DOHH2 (cell line): ENCODE measurements at regions not wholly inside any gene's neighbourhood (a gene's known extent, or its start where the extent isn't known, plus 50 kb on each side); places are given as distances from the start of the nearest gene placed in this dataset.
"Not testable (repeated sequence)": the region's sequence is repeated elsewhere in the genome, so short reads cannot be mapped to it uniquely, and the experiment has no call there.

Experiments
- H3F3A ChIP-seq: fragments of 200-600 bp; sonication (generic), shearing (Covaris generic); 2 replicates; pipeline ENCODE4 v1.6.0; 2016; ENCODE audit warnings: antibody characterized with exemption, mild to moderate bottlenecking; ENCODE audit not compliant: control insufficient read depth, insufficient read depth
- H3K27ac ChIP-seq: fragments of 200-600 bp; sonication (generic); 2 replicates; pipeline ENCODE4 v1.5.1; 2014; ENCODE audit warnings: low read depth, mild to moderate bottlenecking, low read length, moderate library complexity
- H3K27me3 ChIP-seq: fragments of 200-600 bp; sonication (generic); 2 replicates; pipeline ENCODE4 v1.6.1; 2014; ENCODE audit warnings: mild to moderate bottlenecking, low read length, mixed read lengths; ENCODE audit not compliant: control insufficient read depth
- H3K36me3 ChIP-seq: fragments of 200-600 bp; sonication (generic); 2 replicates; pipeline ENCODE4 v1.6.1; 2014; ENCODE audit warnings: mild to moderate bottlenecking, low read length, moderate library complexity, mixed read lengths; ENCODE audit not compliant: control insufficient read depth
- H3K4me1 ChIP-seq: fragments of 200-600 bp; sonication (generic); 2 replicates; pipeline ENCODE4 v1.6.1; 2014; ENCODE audit warnings: mild to moderate bottlenecking, low read length, mixed read lengths; ENCODE audit not compliant: control insufficient read depth
- H3K4me2 ChIP-seq: fragments of 200-600 bp; sonication (generic); 2 replicates; pipeline ENCODE4 v1.6.0; 2014; ENCODE audit warnings: mild to moderate bottlenecking, low read length, moderate library complexity
- H3K4me3 ChIP-seq: fragments of 200-600 bp; sonication (generic); 2 replicates; pipeline ENCODE4 v1.5.1; 2014; ENCODE audit warnings: mild to moderate bottlenecking, low read length, mixed read lengths
- H3K79me2 ChIP-seq: fragments of 200-600 bp; sonication (generic); 2 replicates; pipeline ENCODE4 v1.6.1; 2014; ENCODE audit warnings: mild to moderate bottlenecking, low read length, mixed read lengths; ENCODE audit not compliant: control insufficient read depth
- H3K9me2 ChIP-seq: fragments of 200-600 bp; sonication (generic); replicated peaks from 2 replicates; pipeline ENCODE4 v1.6.1; 2014; ENCODE audit warnings: mild to moderate bottlenecking, low read length, mixed read lengths; ENCODE audit not compliant: control insufficient read depth
- H3K9me3 ChIP-seq: fragments of 200-600 bp; sonication (generic); 2 replicates; pipeline ENCODE4 v1.6.1; 2014; ENCODE audit warnings: antibody characterized with exemption, low read length, mixed read lengths; ENCODE audit not compliant: control insufficient read depth, insufficient read depth
- H4K20me1 ChIP-seq: fragments of 200-600 bp; sonication (generic); 2 replicates; pipeline ENCODE4 v1.6.0; 2014; ENCODE audit warnings: low read depth, mild to moderate bottlenecking, antibody characterized with exemption, low read length, moderate library complexity; ENCODE audit not compliant: control insufficient read depth, insufficient read depth
- CTCF ChIP-seq: fragments of 200-600 bp; sonication (generic); IDR thresholded peaks from one replicate; pipeline ENCODE4 v1.5.1; 2014; ENCODE audit warnings: antibody characterized with exemption, mild to moderate bottlenecking, low read depth, low read length; ENCODE audit not compliant: poor library complexity, severe bottlenecking
- EZH2phosphoT487 ChIP-seq: fragments of 200-600 bp; sonication (generic); IDR thresholded peaks from 2 replicates; pipeline ENCODE4 v1.6.1; 2017; ENCODE audit warnings: borderline replicate concordance, mild to moderate bottlenecking, antibody characterized with exemption, low read length, moderate library complexity, mixed read lengths

GRCh38 chrX:17976955-17977354 is 115.9 kb upstream of the RAI2 start:
- no peaks in the 10 kb centered on the region for H3K79me2 ChIP-seq
- H3K27me3 ChIP-seq: no peaks in the 10 kb centered on the region
- no peak overlapping the region for H3K4me2 ChIP-seq
- H3K27ac ChIP-seq: no peak overlapping the region
- no peak overlapping the region for H3K4me3 ChIP-seq
- H3K4me1 ChIP-seq: no peaks in the 10 kb centered on the region
- H3K36me3 ChIP-seq: no peaks in the 10 kb centered on the region
- H3K9me2 ChIP-seq: no peaks in the 10 kb centered on the region
- no peak for TF ChIP-seq CTCF
- TF ChIP-seq EZH2phosphoT487: no peak
- H4K20me1 ChIP-seq: no peaks in the 10 kb centered on the region
- H3F3A ChIP-seq: no peaks in the 10 kb centered on the region
- no peaks in the 10 kb centered on the region for H3K9me3 ChIP-seq

DNA sequence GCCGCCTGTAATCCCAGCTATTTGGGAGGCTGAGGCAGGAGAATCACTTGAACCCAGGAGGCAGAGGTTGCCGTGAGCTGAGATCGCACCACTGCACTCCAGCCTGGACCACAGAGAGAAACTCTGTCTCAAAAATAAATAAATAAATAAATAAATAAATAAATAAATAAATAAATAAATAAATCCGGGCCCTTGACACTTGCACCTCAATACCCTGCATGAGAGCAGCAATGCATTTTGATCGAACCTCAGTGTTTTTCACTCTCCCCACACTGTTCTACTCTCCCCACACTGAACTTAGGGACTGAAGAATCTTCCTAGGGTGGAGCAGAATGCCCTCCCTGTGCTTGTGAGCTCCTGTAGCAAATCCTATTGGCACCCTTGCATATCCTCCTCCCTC is 114.3 kb upstream of the RAI2 start:
- H3F3A ChIP-seq, H3K4me2 ChIP-seq, H3K4me3 ChIP-seq, H3K27ac ChIP-seq, H3K27me3 ChIP-seq, H3K4me1 ChIP-seq, H3K36me3 ChIP-seq, H3K79me2 ChIP-seq, H4K20me1 ChIP-seq, H3K9me3 ChIP-seq, H3K9me2 ChIP-seq: not testable (repeated sequence)

GRCh38 chrX:17968367-17968766 is 107.3 kb upstream of the RAI2 start:
- no peak overlapping the region for H3K4me2 ChIP-seq

DNA sequence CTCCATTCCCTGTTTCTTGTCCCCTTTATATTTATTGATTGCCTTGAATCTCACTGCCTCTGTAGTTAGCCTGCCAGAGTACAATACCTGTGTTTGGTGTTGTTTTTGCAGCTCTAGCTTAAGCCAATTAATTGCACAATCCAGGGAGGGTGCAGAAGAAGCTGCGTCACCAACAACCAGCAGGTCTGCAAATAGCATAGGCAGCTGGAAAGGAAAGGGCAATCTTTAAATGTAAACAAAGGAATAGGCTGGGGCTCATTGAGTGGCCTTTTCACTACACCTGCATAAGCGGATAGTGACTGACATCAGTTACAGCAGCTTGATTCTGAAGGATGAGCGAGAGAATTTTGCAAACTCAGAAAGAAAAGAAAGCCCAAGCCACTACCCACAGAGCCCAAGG is 106.8 kb upstream of the RAI2 start:
- H3K27me3 ChIP-seq: no peaks in the 10 kb centered on the region
- no peak overlapping the region for H3K4me3 ChIP-seq

More at GRCh38 chrX:17968367-17968766, 107.3 kb upstream of the RAI2 start:
- no peaks in the 10 kb centered on the region for H3F3A ChIP-seq
- TF ChIP-seq EZH2phosphoT487 (no peak), CTCF (no peak)
- no peaks in the 10 kb centered on the region for H3K9me2 ChIP-seq
- H3K9me3 ChIP-seq: no peaks in the 10 kb centered on the region
- no peaks in the 10 kb centered on the region for H4K20me1 ChIP-seq
- no peaks in the 10 kb centered on the region for H3K27me3 ChIP-seq
- H3K4me3 ChIP-seq: no peak overlapping the region
- no peaks in the 10 kb centered on the region for H3K79me2 ChIP-seq
- no peak overlapping the region for H3K27ac ChIP-seq
- H3K4me1 ChIP-seq: no peaks in the 10 kb centered on the region
- H3K36me3 ChIP-seq: no peaks in the 10 kb centered on the region

More for the DNA sequence above, 106.8 kb upstream of the RAI2 start:
- H3K79me2 ChIP-seq: no peaks in the 10 kb centered on the region
- no peaks in the 10 kb centered on the region for H3F3A ChIP-seq
- H3K9me3 ChIP-seq: no peaks in the 10 kb centered on the region
- H3K4me1 ChIP-seq: no peaks in the 10 kb centered on the region
- no peak overlapping the region for H3K4me2 ChIP-seq
- no peak overlapping the region for H3K27ac ChIP-seq
- no peaks in the 10 kb centered on the region for H3K36me3 ChIP-seq
- no peaks in the 10 kb centered on the region for H4K20me1 ChIP-seq
- no peaks in the 10 kb centered on the region for H3K9me2 ChIP-seq
- TF ChIP-seq EZH2phosphoT487 (no peak), CTCF (no peak)
